WTC11 (cell line): ENCODE measurements at regions not wholly inside any gene's neighbourhood (a gene's known extent, or its start where the extent isn't known, plus 50 kb on each side); places are given as distances from the start of the nearest gene placed in this dataset.

Experiments
- ATF3 ChIP-seq: sonication (generic); formaldehyde crosslinking; conservative IDR thresholded peaks from 2 replicates; pipeline ENCODE4 v1.8.1; 2022; ENCODE audit warnings: mild to moderate bottlenecking, missing genetic modification reagents
- CTCF ChIP-seq: fragments of 200-600 bp; IDR thresholded peaks from 2 replicates; pipeline ENCODE4 v1.8.0; 2022; ENCODE audit warnings: antibody characterized with exemption
- FOXJ3 ChIP-seq: sonication (generic); formaldehyde crosslinking; IDR thresholded peaks from 2 replicates; pipeline ENCODE4 v1.9.0; 2021; ENCODE audit warnings: missing genetic modification reagents, mild to moderate bottlenecking, borderline replicate concordance
- PREB ChIP-seq: sonication (generic); formaldehyde crosslinking; IDR thresholded peaks from 2 replicates; pipeline ENCODE4 v1.8.1; 2022; ENCODE audit warnings: mild to moderate bottlenecking, missing genetic modification reagents, moderate library complexity, borderline replicate concordance
- SP1 ChIP-seq: sonication (generic); formaldehyde crosslinking; conservative IDR thresholded peaks from 2 replicates; pipeline ENCODE4 v1.8.1; 2022; ENCODE audit warnings: missing genetic modification reagents

GRCh38 chr12:30072824-30073223 lies 289.1 kb upstream of the TMTC1 start:
- TF ChIP-seq CTCF (no peak), FOXJ3 (no peak), ATF3 (CRISPR knock-in tag) (no peak), PREB (CRISPR knock-in tag) (no peak), SP1 (CRISPR knock-in tag) (no peak)
